ENCODE measurements at regions not wholly inside any gene's neighbourhood (a gene's known extent, or its start where the extent isn't known, plus 50 kb on each side); places are given as distances from the start of the nearest gene placed in this dataset.

GRCh38 chr7:25307624-25308023 lies 79.3 kb upstream of the NPVF start:
- no peak overlapping the region for H3K4me3 ChIP-seq
- H3K27me3 ChIP-seq (ENCODE audit: low read depth) = no peaks in the 10 kb centered on the region
- H3K9me3 ChIP-seq = no peaks in the 10 kb centered on the region
- H3K36me3 ChIP-seq (replicated peaks) = no peaks in the 10 kb centered on the region
- in situ Hi-C loops (cut with MboI; ENCODE audit: low sequenced_read_pairs) = no loop called here
- no peak for DNase-seq (ENCODE audit: low spot score in 2 of 2)
- no peaks in the 10 kb centered on the region for H3K4me1 ChIP-seq

- H3K36me3 ChIP-seq (replicated peaks) = no peaks in the 10 kb centered on the region
- in situ Hi-C loops (cut with MboI; ENCODE audit: low sequenced_read_pairs) = no loop called here
- no peaks in the 10 kb centered on the region for H3K9me3 ChIP-seq
- H3K27me3 ChIP-seq (ENCODE audit: low read depth) = no peaks in the 10 kb centered on the region
- no peaks in the 10 kb centered on the region for H3K4me1 ChIP-seq
- DNase-seq (ENCODE audit: low spot score in 2 of 2) = no peak
- no peak overlapping the region for H3K4me3 ChIP-seq
Measured at GRCh38 chr7:25308246-25308645, 80.0 kb upstream of the NPVF start.

- no peaks in the 10 kb centered on the region for H3K36me3 ChIP-seq (replicated peaks)
- in situ Hi-C loops (cut with MboI; ENCODE audit: low sequenced_read_pairs) = no loop called here
- H3K9me3 ChIP-seq = no peaks in the 10 kb centered on the region
- H3K4me1 ChIP-seq = no peaks in the 10 kb centered on the region
- H3K27me3 ChIP-seq (ENCODE audit: low read depth) = no peaks in the 10 kb centered on the region
- DNase-seq (ENCODE audit: low spot score in 2 of 2) = no peak
- H3K4me3 ChIP-seq = no peak overlapping the region
Measured at GRCh38 chr7:25308906-25309705, 80.8 kb upstream of the NPVF start.

- Histone ChIP-seq H3K4me1 (no peaks in the 10 kb centered on the region), H3K9me3 (no peaks in the 10 kb centered on the region), H3K36me3 (replicated peaks) (no peaks in the 10 kb centered on the region), H3K27me3 (ENCODE audit: low read depth) (no peaks in the 10 kb centered on the region), H3K4me3 (no peak overlapping the region)
- in situ Hi-C loops (cut with MboI; ENCODE audit: low sequenced_read_pairs) = no loop called here
- DNase-seq (ENCODE audit: low spot score in 2 of 2) = no peak
Measured at GRCh38 chr7:25310896-25311295, 82.6 kb upstream of the NPVF start.

GRCh38 chr7:25311346-25311745 lies 83.1 kb upstream of the NPVF start:
- no peak for DNase-seq (ENCODE audit: low spot score in 2 of 2)

GRCh38 chr7:25312968-25313367 lies 84.7 kb upstream of the NPVF start:
- in situ Hi-C loops (cut with MboI; ENCODE audit: low sequenced_read_pairs) = no loop called here
- no peaks in the 10 kb centered on the region for H3K9me3 ChIP-seq
- no peak overlapping the region for H3K4me3 ChIP-seq
- H3K4me1 ChIP-seq = no peaks in the 10 kb centered on the region
- no peak for DNase-seq (ENCODE audit: low spot score in 2 of 2)
- no peaks in the 10 kb centered on the region for H3K36me3 ChIP-seq (replicated peaks)
- H3K27me3 ChIP-seq (ENCODE audit: low read depth) = no peaks in the 10 kb centered on the region

More at GRCh38 chr7:25311346-25311745, 83.1 kb upstream of the NPVF start:
- Histone ChIP-seq H3K4me1 (no peaks in the 10 kb centered on the region), H3K27me3 (ENCODE audit: low read depth) (no peaks in the 10 kb centered on the region), H3K36me3 (replicated peaks) (no peaks in the 10 kb centered on the region), H3K9me3 (no peaks in the 10 kb centered on the region), H3K4me3 (no peak overlapping the region)
- in situ Hi-C loops (cut with MboI; ENCODE audit: low sequenced_read_pairs) = no loop called here

- Histone ChIP-seq H3K36me3 (replicated peaks) (no peaks in the 10 kb centered on the region), H3K9me3 (no peaks in the 10 kb centered on the region), H3K4me3 (no peak overlapping the region), H3K4me1 (no peaks in the 10 kb centered on the region), H3K27me3 (ENCODE audit: low read depth) (no peaks in the 10 kb centered on the region)
- DNase-seq (ENCODE audit: low spot score in 2 of 2) = no peak
- in situ Hi-C loops (cut with MboI; ENCODE audit: low sequenced_read_pairs) = no loop called here
Measured at GRCh38 chr7:25313526-25313925, 85.2 kb upstream of the NPVF start.

GRCh38 chr7:25314094-25314730 lies 85.9 kb upstream of the NPVF start:
- Histone ChIP-seq H3K4me3 (no peak overlapping the region), H3K9me3 (no peaks in the 10 kb centered on the region), H3K36me3 (replicated peaks) (no peaks in the 10 kb centered on the region), H3K27me3 (ENCODE audit: low read depth) (no peaks in the 10 kb centered on the region), H3K4me1 (no peaks in the 10 kb centered on the region)
- DNase-seq (ENCODE audit: low spot score in 2 of 2) = no peak
- in situ Hi-C loops (cut with MboI; ENCODE audit: low sequenced_read_pairs) = no loop called here

GRCh38 chr7:25314731-25315267 lies 86.5 kb upstream of the NPVF start:
- no peak for DNase-seq (ENCODE audit: low spot score in 2 of 2)
- no peaks in the 10 kb centered on the region for H3K4me1 ChIP-seq
- H3K4me3 ChIP-seq = no peak overlapping the region
- no peaks in the 10 kb centered on the region for H3K27me3 ChIP-seq (ENCODE audit: low read depth)
- no peaks in the 10 kb centered on the region for H3K36me3 ChIP-seq (replicated peaks)
- no peaks in the 10 kb centered on the region for H3K9me3 ChIP-seq
- in situ Hi-C loops (cut with MboI; ENCODE audit: low sequenced_read_pairs) = no loop called here

GRCh38 chr7:25316366-25316765 lies 88.1 kb upstream of the NPVF start:
- H3K4me3 ChIP-seq = no peak overlapping the region
- no peaks in the 10 kb centered on the region for H3K36me3 ChIP-seq (replicated peaks)
- H3K27me3 ChIP-seq (ENCODE audit: low read depth) = no peaks in the 10 kb centered on the region; the same call in 1 of the 2 replicates
- H3K9me3 ChIP-seq = no peaks in the 10 kb centered on the region
- DNase-seq (ENCODE audit: low spot score in 2 of 2) = no peak
- H3K4me1 ChIP-seq = no peaks in the 10 kb centered on the region
- in situ Hi-C loops (cut with MboI; ENCODE audit: low sequenced_read_pairs) = no loop called here

GRCh38 chr7:25318047-25318446 lies 89.8 kb upstream of the NPVF start:
- no peak for DNase-seq (ENCODE audit: low spot score in 2 of 2)
- Histone ChIP-seq H3K4me3 (no peak overlapping the region), H3K9me3 (no peaks in the 10 kb centered on the region), H3K4me1 (no peaks in the 10 kb centered on the region), H3K36me3 (replicated peaks) (no peaks in the 10 kb centered on the region), H3K27me3 (ENCODE audit: low read depth) (peaks cover under 1% of the 10 kb centered on the region; the same call in 1 of the 2 replicates)
- in situ Hi-C loops (cut with MboI; ENCODE audit: low sequenced_read_pairs) = no loop called here

GRCh38 chr7:25319707-25320106 lies 91.4 kb upstream of the NPVF start:
- H3K4me3 ChIP-seq = no peak overlapping the region
- H3K27me3 ChIP-seq (ENCODE audit: low read depth) = peaks cover 4% of the 10 kb centered on the region; the same call in 1 of the 2 replicates
- H3K9me3 ChIP-seq = no peaks in the 10 kb centered on the region
- no peaks in the 10 kb centered on the region for H3K36me3 ChIP-seq (replicated peaks)
- in situ Hi-C loops (cut with MboI; ENCODE audit: low sequenced_read_pairs) = no loop called here
- DNase-seq (ENCODE audit: low spot score in 2 of 2) = no peak
- H3K4me1 ChIP-seq = no peaks in the 10 kb centered on the region

- Histone ChIP-seq H3K4me1 (no peaks in the 10 kb centered on the region), H3K36me3 (replicated peaks) (no peaks in the 10 kb centered on the region), H3K9me3 (no peaks in the 10 kb centered on the region), H3K4me3 (no peak overlapping the region), H3K27me3 (ENCODE audit: low read depth) (peaks cover 4% of the 10 kb centered on the region; the same call in 1 of the 2 replicates)
- in situ Hi-C loops (cut with MboI; ENCODE audit: low sequenced_read_pairs) = no loop called here
- no peak for DNase-seq (ENCODE audit: low spot score in 2 of 2)
Measured at GRCh38 chr7:25320791-25321190, 92.5 kb upstream of the NPVF start.

GRCh38 chr7:25321424-25321823 lies 93.1 kb upstream of the NPVF start:
- Histone ChIP-seq H3K27me3 (ENCODE audit: low read depth) (peaks cover 4% of the 10 kb centered on the region; the same call in 1 of the 2 replicates), H3K4me1 (no peaks in the 10 kb centered on the region), H3K36me3 (replicated peaks) (no peaks in the 10 kb centered on the region), H3K4me3 (no peak overlapping the region), H3K9me3 (no peaks in the 10 kb centered on the region)
- no peak for DNase-seq (ENCODE audit: low spot score in 2 of 2)
- in situ Hi-C loops (cut with MboI; ENCODE audit: low sequenced_read_pairs) = no loop called here

All from HAP-1 (cell line).